COLO668 (cell line): ENCODE measurements at regions not wholly inside any gene's neighbourhood (a gene's known extent, or its start where the extent isn't known, plus 50 kb on each side); places are given as distances from the start of the nearest gene placed in this dataset.

ENCODE experiments used
- DNase-seq: peaks from one replicate; lab custom pipeline; 2025; ENCODE audit not compliant: unreplicated experiment; lab: John Stamatoyannopoulos, UW

DNA sequence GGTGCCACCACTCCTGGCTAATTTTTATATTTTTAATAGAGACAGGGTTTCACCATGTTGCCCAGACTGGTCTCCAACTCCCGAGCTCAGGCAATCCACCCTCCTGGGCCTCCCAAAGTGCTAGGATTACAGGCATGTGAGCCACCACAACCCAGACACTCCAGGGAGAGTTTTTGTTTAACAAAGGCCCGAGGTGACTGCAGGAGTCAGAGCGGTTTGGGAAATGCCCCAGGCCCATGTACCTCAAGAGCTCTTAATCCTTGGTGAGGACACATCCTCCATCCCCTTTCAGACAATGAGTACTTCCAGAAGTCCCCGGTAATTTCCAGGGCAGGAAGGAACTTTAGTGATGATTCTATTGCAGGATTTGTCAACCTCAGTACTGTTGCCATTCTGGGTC, 176.0 kb downstream of the ESRRB start:
- no peak for DNase-seq

DNA sequence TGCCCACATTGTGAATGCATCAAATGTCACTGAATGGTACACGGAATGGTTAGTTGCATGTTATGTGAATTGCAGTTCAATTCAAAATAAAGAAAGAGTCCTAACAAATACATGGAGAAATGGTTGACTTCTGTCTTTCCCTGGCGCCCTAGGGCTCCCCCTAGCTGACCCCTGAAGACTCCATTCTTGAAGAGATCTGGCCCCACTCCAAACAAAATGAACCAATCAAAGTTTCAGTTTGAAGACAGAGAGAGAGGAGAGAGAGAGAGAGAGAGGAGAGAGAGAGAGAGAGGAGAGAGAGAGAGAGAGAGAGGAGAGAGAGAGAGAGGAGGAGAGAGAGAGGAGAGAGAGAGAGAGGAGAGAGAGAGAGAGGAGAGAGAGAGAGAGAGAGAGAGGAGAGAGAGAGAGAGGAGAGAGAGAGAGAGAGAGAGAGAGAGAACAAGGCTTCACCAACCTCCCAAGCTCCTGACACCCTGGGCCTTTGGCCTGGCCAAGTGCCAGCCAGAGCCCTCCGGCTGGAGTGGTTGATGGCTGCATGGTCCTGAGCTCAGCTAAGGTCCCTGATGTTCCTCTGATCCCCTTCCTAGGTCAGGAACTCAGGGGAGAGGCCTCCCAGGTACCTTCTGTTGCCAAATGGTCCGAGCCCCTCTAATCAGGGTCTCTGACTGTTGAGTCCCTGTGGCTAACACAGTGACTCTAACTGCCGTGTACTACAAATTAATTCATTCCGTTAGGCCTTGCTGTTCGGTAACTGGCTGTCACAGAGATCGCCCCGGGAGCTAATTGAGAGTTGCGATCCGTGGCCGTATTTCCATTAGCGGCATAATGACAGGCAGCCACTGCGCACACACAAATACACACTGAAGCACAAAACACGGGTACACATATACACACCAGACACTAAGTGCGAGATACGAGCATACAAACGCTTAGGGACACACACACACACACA, 188.8 kb downstream of the ESRRB start:
- no peak for DNase-seq

DNA sequence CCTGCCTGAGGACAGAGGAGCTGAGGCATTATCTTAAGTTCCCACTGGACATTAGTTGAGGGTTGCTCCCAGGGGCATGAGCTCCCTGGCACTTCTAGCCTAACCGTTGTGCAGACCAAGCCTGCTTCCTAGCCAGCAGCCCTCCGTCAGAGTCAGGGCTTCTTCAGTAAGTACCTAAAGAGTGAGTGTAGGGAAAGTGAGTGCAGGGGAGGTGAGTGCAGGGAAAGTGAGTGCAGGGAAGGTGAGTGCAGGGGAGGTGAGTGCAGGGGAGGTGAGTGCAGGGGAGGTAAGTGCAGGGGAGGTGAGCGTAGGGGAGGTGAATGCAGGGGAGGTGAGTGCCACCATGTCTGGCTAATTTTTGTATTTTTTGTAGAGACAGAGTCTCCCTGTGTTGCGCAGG, 190.5 kb downstream of the ESRRB start:
- DNase-seq, result no peak

DNA sequence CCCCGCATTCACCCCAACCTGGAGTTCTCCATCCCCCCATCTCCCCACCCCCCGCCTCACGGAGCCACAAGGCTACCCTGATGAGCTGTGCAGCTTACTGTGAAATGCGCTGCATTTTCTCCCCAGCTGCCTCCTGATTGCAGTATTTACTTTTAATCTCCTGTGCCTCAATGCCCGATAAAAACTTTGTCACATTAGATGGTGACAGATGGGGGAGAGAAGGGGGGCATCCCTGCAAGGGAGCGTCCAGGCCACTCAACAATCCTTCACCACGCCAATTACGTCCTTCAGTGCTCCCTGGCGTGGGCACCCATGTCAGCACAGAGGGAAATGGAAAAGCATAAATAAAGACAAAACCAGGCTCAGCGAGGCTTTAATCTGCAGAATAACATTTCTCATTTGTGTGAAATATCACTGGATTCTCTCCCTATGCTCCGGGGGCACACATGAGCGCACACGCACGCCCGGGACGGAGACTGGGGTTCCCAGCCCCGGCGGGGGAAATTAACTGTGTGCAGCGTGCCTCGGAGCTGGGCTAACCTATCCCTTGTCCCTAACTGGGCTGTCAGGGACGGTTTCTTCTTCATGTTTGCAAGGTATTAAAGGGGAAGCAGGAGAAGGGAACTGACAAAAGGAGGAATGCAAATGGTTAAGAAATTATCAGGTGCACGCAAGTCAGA, 186.7 kb upstream of the VASH1 start:
- DNase-seq, result no peak

DNA sequence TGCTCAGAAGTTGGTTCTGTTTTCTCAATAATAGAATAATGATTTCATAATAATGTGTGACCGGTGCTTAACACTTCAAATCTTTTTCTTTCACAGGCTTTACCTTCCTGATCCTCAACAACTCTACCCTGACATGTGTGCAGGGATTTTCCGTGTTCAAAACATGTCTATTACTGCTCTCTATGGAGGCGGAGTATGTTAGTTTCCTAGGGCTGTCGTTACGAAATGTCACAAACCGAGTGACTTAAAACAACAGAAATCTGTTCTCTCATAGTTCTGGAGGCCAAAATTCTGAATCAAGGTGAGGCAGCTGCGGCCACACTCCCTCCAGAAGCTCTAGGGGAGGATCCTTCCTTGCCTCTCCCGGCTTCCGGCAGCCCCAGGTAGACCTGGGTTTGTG, 186.2 kb upstream of the VASH1 start:
- no peak for DNase-seq

DNA sequence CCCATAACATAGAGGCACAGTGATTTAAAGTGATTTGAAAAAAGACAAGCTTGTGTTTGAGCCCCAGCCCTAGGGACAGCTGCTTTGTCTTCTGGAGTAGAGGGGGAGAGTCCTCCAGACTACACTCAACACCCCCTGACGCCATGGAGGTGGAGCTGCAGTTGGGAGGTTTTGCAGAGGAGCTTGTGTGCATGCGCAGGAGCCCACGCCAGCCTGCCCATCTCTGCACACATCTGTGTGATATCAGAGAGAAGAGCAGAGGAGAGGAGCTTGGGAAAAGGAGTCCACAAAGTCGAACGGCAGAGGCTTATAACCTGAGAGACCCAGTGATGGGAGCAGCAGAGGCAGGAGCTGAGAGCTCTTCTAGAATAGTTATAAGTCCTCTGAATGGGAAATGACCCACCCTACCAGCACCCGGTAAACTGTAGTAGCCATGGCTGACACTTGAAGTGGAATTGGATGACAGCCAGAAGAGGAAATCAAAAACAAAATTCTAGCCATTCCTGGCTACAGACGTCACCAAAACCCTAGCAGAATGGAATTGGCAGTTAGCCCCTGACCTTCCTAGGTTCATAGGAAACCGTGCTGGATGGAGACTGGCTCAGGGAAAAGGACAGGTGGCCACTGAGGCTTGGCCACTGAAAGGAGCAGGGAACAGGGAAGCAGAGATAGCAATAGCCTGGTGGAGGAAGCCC, 185.1 kb upstream of the VASH1 start:
- peak; percentile 34 for DNase-seq

DNA sequence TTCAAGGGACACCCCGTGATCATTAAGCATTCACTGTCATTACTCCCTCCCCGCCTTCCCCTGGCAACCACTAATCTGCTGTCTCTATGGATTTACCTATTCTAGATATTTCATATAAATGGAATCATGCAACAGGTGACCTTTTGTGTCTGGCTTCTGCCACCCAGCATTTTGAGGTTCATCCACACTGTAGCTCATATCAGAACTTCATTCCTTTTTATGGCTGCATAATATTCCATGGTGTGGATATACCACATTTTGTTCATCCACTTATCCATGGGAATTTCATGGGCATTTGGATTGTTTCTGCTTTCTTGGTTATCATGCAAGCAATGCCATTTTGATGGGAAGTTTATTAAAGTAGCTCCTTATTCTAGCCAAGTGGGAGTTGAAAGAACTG, 184.2 kb upstream of the VASH1 start:
- no peak for DNase-seq

DNA sequence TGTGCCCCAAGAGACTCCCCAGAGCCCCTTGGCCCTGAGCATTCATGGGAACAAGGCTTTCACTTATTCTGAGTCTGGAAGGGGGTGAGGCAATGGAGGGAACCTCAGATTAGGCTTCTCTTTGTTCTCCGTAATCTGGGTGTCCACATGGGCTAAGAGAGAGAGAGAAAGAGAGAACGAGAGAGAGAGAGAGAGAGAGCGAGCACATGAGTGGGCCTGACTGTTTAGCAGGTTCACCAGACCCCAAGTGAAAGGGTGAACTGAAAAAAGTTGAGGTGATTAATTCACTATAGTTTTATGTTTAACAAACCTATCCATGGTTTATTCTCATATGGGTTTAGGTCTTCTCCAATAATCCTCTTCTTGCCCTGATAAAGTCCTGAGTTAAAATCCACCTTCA, 183.4 kb upstream of the VASH1 start:
- DNase-seq, result no peak

DNA sequence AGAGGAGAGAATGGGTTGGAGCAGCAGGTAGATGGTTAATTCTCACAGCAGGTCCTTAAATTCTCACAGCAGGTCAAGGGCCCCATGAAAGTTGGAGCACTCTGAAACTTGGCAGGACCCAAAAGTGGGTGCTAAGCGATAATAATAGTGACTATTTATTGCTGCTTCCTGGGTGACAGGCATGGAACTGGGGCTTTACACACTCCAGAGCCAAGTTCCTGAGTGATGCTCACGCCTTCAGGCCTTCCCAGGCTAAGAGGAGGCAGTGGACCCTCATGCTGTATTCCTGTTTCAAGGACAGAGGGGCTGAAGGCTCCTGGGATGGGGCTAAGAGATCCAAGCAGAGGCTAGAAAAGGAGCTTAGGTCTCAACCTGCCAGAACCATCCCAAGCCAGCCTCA, 180.9 kb upstream of the VASH1 start:
- DNase-seq, result no peak

DNA sequence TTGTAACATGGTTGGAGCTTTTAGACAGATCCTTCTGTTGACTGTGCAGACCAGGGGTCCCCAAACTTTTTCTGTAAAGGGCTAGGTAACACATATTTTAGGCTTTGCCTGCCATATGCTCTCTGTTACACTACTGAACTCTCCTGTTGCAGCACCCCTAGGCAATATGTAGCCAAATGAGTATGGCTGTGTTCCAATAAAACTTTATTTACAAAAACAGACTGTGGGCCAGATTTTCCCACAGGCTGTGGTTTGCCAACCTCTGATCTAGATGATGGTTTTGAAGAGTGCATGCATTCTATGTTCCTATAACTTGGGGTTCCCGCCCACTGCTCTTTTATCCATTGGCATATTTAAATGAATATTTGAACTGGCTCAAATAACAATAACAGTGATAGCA, 180.3 kb upstream of the VASH1 start:
- DNase-seq, result no peak

DNA sequence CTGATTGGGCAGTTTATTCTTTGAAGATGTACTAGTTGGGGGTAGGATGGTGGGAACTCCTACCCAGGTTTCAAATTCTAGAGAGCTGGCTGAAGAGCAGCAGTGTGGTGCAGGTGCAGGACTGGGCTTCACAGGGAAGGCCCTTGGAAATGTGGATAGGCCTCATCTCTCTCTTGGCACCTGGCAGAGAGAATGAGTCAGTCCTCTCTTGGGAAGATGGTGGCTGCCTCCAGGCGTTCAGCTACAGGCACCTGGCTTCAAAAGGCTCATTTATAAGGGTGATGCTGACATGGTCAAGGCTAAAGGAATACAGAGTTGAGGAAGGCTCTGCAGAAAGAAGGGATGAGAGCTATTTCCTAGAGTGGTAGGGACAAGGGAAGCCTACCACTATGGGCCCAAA, 179.7 kb upstream of the VASH1 start:
- peak; percentile 49 for DNase-seq

DNA sequence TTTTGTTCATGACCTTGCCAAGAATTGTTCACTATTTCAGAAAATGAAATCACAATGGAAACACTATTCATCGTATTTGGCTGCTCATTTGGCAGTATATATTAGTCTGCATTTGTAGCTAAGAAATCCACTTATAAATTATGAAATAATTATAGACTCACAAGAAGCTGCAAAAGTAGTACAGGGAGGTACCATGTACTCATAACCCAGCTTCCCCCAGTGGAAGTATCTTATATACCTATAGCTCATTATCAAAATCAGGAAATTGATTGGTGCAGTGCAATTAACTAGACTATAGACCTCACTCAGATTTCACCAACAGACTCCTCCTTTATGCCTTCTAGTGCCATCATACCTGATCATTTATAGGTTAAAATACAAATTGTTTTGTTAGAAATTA, 178.8 kb upstream of the VASH1 start:
- DNase-seq, result no peak

DNA sequence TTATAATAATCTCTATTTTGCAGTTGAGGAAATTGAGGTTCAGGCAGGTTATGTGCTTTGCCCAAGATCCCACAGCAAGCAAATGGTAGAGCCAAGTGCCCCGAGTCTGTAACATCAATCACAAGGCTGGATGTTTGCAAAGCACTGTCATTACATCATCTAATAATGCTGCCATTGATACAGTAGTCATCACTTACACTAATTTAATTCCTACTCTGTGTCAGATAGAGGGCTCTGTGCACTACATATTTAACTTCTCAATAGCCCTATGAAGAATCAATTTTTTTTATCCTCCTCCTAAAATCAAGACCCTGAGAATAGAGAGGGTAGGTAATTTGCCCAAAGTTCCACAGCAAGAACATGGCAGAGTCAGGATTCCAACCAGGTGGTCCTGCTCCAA, 178.1 kb upstream of the VASH1 start:
- no peak for DNase-seq

DNA sequence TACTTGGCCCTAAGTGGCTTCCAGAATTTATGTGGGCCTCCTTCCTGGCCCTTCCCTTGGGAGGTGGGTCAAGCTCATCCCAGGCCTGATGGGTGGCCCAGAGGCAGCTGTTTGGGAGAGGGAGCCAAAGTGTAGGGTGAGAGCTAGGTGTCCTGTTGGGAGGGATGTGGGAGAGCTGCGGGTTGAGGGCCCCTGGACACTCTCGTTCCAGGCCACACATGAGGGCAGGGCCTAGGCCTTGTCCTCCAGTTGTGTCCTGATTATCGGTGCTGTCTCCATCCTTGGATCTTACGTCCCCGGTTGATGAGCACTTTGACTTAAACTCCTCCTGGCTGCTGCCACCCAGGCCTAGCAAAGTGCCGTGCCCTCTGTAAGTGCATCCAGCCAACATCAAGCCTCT, 177.5 kb upstream of the VASH1 start:
- no peak for DNase-seq

DNA sequence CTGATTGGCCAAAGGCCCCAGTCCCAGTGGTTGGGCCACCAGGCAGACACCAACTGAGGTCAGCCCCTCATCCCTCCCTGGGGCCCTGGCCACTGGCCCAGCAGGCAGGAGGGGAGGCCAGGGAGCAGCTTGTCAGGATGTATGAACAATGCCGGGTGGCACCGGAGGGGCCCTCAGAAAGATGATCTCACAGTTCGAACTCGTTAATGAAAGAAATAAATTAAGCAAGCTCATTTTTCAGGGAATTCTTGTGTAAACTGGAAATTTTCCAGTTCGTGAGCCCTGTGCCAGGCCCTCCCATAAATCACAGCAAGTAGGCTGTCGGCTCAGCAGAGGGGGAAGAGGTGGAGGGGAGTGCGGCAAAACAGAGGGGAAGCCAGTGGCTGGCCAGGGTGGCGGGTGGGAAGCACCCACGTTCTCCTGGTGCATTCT, 177.0 kb upstream of the VASH1 start:
- no peak for DNase-seq

DNA sequence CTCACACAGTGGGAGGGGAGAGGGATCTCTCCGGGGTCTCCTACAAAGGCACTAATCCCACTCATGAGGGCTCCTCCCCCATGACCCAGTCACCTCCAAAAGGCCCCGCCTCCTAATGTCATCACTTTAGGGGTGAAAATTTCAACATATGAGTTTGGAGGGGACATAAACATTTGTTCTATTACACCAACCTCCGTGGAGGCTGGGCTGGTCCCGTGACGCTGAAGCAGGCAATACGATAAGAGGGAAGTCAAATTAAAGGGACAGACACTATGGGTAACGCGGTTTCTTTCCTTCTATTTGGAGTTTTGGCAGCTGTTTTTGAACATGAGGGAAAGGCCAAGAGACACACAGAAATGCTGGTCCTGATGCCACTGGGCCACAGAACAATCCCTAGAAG, 175.7 kb upstream of the VASH1 start:
- DNase-seq, result no peak

DNA sequence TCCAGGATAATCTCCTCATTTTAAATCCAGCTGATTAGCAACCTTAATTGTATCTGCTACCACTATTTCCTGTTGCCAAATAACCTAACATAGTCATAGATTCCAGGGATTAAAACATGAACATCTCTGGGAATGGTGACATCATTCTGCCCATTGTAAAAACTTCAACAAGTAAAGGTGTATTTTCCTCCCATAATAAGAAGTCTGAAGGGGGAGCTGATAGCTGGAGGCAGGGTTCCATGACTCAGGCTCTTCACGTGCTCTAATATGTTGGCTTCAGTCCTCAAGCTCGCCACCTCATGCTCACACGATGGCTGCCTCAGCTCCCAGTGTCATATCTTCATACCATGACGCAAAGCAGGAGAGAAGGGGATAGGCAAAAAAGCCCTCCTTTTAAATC, 172.0 kb upstream of the VASH1 start:
- DNase-seq, result no peak

DNA sequence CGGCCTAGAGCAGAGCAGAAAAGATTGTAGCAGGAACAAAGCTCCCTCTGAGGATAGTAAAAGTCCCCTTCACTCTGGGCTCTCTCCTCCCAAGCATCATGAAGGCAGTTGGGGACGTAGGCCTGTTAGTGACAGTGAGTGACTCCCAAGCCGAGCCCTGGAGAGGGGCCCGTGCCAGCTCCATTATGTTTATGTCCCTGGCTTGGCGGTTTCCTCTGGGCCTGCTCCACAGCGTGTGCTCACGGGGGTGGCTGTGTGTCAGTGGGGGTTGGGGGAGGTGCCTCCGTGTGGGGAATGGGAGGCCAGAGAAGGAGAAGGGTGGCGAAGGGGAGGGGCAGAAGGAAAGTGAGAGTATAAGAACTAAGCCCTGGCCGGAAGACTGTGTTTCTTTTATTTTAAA, 170.0 kb upstream of the VASH1 start:
- DNase-seq, result no peak

DNA sequence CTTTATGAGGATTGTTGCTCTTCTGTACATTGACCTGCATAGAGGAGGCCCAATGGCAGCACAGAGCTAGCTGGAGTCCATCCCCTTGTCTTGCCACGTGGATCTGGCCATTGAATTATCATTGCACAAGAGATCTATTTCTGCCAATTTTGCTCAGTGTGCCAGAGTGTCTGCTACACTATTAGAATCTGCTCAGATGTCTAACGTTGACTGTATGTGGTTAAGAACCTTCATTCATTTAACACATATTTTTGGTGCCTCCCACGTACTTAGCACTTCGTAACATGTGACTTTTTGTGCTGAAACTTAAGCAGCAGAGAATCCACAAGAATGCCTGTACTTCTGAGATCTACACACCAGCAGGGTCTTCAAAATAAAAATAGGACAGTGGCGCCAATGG, 166.0 kb upstream of the VASH1 start:
- no peak for DNase-seq

DNA sequence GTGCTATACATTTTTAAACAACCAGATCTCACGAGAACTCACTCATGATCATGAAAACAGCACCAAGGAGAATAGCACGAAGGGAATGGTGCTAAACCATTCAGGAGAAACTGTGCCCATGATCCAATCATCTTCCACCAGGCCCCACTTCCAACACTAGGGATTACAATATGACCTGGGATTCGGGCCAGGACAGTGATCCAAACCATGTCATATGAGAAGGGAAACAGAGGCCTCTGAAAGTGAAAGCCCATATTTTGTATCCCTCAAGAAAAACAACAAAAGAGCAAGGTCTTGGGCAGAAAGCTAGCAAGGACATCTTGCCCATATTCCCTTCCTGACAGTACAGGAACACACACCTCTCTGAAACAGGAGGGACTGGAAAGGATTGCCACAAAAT, 163.9 kb upstream of the VASH1 start:
- no peak for DNase-seq

DNA sequence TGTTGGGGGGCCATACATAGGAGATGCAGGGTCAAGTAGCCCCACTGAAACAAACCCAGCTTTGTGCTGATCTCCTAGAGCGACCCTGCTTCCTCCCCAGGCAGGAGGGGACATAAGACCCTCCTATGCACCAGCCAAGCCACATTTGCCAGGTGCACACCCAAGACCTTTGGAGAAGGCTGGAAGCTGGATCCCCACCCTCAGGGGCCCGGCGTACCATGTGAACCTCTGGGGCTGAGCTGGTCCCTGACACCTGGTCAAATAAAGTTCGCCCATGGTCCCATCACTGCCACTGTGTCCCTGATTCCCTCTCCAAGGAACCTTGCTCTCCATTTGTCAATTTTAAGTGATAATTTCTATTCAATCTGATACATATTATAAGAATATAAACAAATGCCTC, 162.1 kb upstream of the VASH1 start:
- no peak for DNase-seq
